Middle frontal gyrus (tissue), 1 donor: ENCODE measurements at regions not wholly inside any gene's neighbourhood (a gene's known extent, or its start where the extent isn't known, plus 50 kb on each side); places are given as distances from the start of the nearest gene placed in this dataset.
"Not testable (repeated sequence)": the region's sequence is repeated elsewhere in the genome, so short reads cannot be mapped to it uniquely, and the experiment has no call there.

Source experiments
- DNase-seq: peaks from one replicate; pipeline ENCODE4 v3.0.0-alpha.2; 2015; ENCODE audit warnings: low spot score; ENCODE audit errors: extremely low spot score

DNA sequence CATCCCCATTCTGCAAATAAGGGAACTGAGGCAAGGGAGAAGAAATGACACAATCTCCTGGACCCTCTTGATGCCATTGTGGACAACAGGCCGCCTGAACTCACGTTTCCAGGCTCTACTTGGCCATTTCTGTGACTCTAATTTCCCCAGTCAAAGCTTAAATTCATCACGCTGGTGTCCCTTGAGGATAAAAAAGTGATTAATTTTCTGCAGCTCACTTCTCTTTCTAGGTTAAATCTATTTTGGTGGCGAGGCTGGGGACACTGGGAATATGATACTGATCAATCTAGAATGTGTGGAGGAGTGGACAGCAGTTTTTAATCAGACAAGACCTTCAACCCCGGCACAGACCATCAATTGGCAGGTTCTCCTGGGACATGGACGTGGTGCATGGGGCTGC, 168.2 kb upstream of the SULF2 start:
- DNase-seq = no peak

DNA sequence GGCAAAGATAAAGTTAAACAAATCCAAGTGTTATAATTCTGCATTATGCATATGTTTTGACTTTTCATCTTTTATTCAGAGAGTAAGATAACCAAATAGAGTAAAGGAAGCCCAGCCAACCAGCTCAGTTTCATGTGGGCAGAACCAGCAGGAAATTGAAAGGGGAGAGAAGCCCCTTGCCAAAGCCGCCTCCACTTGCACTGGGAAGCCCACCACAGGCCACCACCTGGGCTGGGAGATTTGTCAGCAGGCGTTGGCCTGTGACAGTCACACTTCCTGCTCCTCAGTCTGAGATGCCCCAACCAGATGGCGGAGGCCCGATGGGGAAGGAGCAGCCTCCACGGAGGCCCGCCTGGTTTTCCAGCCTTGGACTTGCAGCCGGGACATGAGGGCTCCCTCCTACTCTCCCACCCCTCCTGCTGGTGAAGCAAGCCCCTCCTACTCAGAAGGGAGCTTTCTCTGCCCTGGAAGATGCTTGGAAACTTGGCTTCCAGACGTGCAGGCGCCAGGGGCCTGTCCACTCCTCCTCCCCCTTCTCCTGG, 166.8 kb upstream of the SULF2 start:
- no peak for DNase-seq

DNA sequence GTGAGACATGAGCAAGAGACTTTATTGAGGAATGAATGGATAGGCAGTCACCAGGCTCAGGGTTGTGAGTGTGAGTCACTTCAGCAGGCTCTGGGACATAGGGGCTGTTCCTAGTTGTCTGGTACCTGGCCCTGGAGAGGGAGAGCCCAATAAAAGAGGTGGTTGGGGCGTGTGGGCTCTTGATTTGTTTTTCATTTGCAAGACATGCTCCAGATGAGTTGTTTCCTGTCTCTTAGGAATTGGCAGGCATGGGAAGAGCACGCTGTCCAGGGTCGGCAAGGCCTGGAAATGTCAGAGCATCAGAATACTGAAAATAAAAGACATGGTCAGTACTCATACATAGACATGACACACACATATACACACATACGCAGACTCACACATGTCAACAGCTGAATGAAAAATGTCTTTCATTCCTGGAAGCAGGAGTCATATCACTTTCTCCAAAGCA, 166.3 kb upstream of the SULF2 start:
- no peak for DNase-seq

DNA sequence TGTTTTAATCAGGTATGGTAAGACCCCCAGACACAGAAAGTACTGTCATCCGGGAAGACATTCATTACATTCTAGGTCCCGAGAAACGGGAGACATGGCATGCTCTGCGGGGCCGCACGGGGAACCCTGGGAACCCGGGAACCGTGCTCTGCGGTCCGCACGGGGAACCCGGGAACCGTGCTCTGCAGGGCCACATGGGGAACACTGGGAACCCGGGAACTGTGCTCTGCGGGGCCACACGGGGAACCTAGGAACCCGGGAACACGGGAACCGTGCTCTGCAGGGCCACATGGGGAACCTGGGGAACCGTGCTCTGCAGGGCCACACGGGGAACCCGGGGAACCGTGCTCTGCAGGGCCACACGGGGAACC, 165.6 kb upstream of the SULF2 start:
- DNase-seq = no peak

DNA sequence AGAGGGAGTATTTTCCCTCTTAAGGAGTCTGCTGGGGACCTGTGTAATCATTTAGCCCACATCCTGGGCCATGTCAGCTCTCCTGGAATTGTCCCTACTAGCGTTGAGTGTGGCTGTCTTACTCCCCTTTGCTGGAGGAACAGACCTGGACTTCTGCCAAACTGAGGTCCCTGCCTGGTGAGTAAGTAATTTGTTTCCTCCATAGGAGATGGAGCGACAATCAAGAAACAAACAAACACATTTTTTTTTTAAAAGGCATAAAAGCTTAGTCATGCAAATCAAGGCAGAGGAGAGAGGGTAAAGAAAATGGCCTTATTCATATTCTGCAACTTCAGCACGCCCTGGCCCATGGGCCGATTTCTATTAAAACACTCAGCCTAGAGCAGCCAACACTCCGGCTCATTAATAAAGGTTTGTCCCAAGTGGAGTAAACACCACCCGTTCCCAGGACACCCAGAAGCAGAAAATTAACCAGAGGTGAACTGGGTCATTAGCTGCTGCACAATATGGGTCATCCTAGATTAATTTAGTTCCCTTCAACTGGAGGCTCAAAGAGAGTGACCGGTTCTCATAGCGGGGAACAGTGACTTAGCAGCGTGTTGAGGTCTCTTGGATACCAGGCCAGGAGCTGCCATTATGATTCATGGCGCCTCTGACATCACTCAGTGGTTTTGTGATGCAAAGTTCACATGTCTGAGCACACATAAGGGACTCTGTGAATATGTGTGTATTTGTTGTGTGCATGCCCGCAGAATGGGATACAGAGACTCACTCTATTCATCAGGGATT, 165.0 kb upstream of the SULF2 start:
- no peak for DNase-seq

DNA sequence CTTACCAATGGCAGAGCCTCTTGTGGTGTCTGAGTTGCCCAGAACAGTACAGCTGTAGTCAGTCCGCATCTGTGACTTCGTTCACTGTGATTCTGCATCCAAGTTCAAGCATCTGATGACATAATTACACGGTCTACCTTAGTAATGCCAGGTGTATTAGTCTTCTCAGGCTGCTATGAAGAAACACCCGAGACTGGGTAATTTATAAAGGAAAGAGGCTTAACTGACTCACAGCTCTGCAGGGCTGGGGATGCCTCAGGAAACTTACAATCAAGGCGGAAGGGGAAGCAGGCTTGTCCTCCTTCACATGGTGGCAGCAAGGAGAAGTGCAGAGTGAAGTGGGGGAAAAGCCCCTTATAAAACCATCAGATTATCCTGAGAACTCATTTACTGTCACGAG, 163.9 kb upstream of the SULF2 start:
- DNase-seq = no peak

DNA sequence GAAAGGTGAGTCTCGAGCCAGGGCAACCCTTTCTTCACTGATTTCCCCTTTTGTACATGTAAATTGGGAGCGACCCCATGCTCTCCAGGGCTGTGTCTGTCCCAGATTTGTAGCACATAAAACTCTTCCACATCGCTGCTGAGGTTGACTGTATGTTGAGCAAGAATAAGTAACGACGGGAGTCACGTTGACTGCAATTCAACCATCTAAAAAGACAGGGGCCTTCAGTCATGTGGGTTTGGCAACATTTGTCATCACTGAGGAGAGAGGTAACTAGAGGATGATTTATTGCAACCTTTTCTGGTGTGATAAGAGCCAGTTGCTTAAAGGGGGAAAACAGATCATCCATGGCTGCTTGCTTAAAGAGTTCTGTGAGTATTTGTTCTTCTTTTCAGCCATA, 159.4 kb upstream of the SULF2 start:
- no peak for DNase-seq

DNA sequence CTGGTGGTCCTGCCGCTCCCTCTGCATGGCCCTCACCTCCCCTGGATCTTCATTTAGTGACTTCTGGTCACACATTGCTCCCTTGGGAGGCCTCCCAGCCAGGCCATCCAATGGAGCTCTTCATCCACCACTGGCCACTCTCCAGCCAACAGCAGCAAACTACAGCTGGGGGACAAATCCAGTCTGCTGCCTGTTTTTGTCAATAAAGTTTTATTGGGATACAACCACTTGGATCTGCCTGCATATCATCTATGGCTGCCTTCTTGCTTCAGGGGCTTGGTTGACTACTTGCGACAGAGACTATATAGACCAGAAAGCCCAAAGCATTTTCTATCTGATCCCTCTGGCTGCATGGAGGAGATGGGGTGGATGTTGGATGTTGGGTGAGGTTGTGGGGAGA, 156.6 kb upstream of the SULF2 start:
- DNase-seq = no peak

DNA sequence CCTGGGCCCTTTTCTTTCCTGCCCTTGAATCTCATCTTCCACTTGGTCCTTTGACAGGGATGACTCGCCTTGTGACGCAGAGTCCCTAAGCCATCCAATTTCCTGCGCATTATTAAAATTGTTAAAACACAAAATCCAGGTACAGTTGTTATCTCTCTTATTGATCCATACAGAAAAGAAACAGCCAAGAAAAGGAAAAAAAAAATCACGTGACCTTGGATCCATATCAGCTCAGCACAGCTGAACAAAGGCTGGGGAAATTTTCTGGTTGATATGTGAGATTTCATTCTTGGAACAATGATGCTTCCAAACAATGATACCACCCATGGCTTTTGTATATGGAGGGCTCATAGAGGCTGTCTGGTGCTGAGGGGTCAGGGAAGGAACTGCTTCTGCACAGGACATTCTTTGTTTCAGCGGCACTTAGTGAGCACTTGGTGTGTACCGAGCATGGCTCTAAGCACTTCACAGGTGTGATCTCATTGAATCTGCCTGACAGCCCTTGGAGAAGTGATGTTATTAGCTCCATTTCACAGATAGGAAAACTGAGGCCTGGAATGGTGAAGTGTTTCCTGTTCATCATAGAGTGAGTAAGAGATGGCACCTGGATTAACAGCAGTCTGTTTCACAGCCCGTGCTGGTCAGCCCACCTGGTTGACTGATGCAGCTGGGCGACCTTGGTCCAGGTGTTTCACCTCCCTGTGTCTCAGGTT, 155.0 kb upstream of the SULF2 start:
- no peak for DNase-seq

DNA sequence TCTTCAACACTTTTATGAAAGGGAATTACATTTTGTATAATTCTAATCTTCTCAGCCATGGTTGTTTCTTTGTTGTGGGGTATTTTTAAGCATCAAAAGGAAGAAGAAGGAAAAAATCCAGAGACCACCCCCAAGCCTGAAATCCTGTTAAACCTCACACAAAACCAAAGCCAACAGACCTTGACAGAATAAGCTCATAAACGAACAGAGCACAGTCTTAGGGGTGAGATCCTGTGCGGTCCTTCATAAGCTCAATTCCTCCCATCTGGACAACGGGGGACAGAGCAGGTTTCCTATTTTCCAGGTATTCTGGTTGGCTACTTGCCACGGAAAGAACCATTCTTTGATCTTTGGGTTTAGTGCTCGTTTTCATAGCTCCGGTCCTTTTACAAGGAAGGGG, 151.3 kb upstream of the SULF2 start:
- no peak for DNase-seq

DNA sequence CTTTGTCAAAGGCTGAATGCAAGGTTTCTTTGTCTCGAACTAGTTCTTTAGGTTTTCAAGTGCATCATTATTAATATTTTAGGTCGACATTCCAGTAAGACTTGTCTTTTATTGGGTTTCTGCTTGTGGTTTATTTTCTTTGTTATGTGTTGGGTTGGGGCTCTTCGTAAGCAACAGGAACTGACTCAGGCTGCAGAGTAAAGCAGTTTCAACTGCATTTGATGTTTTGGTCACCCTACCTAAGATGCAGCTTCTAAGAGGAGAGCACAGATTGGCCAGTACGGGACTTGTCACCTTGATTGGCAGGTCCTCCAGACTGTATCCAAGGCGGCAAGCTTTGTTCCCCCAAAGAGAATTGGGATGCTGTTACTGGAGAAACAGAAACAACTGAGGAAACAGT, 149.5 kb upstream of the SULF2 start:
- DNase-seq = no peak

DNA sequence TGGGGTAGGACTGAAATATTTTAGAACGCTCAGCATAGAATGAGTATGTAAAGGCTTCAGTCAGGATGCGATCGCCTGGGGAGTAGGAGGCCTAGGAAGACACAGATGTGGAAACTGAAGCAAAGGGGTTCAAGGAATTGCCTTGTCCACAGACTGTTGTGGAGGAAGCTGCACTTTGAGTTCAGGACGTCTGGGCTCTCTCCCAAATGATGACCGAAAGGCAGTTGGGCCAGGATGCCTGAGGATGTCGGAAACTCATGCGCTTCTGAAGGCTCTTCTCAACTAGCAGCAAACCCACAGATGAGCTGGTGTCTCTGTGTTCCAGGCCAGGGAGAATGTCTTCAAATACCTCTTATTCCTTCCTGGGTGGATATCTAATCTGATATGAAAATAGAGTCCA, 146.2 kb upstream of the SULF2 start:
- DNase-seq = no peak

DNA sequence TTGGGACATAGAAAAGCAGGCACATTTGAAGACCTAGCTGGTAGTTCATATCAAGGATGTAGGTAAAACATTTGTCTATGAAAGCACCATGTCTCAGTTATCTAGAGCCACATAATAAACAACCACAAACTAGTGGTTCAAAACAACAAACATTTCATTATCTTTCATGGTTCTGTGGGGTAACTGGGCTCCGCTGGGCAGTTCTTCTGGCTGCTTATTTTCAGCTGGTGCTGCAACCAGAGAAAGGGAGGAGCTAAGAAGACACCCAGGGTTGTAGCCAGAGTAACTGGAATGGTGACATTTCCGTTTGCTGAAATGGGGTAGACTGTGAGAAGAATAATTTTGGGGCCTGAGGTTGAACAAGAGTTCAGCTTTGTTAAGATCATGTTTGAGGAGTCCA, 145.7 kb upstream of the SULF2 start:
- no peak for DNase-seq

DNA sequence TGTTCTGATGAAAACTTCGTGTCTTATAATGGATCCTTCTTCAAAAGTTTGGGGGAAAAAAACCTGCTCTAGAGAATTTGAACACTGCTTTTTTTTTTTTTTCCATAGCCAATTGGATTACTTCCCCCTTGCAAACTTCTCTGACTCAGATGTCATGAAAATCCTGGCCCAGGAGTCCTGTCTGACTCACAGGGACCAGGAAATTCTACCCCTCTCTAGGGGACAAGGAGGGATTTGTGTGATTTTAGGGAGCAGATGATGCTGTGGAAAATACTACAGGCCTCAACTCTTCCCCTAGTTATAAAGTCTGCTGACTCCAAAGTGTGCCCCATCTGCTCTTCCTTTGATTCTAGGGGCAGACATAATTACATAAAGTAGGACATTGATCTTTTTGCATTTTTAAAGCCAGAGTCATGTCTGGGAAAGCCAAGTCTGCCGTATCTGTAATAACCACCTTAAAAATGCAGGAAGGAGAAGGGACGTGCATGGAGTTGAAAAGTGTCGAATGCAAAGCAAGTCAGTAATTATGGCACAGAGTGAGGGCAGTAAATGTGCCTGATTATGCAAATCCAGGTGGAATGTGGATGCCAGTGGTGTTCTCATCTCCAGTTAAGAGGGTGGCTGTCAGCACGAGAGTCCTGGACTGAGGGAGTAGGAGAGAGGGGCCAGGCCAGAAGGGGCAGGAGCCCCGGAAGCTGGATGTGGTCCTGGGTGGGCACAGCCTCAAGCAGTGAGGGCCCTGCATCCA, 144.3 kb upstream of the SULF2 start:
- no peak for DNase-seq

DNA sequence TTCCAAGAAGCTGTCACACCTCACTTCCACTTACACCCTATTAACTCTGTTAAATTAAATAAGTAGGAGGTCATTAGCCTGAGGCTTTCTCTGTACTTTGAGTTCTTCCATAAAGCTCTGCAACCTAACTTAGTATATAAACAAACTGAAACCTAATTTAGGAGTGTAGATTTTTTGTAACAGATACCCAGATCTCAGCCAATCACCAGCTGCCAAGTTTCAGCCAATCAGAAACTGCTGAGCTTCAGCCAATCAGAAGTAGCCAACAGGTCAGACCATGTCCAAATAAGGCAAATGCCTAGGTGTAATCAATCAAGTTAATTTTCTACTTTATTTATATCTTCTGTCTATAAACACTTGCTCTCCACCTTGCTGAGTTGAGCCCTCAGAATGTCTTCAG, 142.7 kb upstream of the SULF2 start:
- no peak for DNase-seq

DNA sequence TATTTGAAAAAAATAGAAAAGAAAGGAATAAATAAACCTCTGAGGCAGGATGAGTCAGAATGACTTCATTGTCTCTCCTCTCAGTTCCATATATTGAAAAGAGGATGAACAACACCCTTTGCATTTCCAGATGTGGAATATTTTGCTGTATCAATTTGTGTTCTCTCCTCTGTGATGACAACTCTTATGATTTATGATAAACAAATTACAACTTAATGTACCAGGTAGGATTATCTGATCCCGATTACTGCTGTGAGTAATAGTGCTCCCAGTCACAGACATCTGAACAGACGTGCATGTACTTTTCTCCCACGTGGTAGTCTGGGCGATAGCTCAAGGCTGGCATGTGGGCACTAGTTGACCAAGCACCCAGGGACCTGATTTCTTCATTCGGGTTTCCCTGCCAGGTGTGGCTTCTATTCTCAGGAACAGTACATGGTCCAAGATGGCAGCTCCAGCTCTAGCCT, 142.1 kb upstream of the SULF2 start:
- DNase-seq = no peak

DNA sequence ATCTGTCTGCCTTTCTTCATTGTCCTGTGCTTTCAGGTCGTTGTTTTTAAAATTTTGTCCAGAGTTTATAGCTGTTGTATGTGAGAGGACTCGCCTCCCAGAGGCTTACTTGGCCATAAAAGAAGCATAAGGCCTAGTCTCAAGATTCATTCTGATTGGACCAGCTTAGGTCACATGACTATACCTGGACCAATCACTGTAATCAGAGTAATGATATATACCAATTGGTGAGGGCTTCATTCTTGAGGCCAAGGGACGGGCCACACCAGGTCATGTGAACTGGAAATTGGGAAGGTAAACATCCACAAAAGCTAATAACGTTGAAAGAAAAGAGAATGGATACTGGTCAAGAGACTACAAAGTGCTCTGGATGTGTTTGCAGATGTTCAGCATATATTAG, 141.4 kb upstream of the SULF2 start:
- no peak for DNase-seq

DNA sequence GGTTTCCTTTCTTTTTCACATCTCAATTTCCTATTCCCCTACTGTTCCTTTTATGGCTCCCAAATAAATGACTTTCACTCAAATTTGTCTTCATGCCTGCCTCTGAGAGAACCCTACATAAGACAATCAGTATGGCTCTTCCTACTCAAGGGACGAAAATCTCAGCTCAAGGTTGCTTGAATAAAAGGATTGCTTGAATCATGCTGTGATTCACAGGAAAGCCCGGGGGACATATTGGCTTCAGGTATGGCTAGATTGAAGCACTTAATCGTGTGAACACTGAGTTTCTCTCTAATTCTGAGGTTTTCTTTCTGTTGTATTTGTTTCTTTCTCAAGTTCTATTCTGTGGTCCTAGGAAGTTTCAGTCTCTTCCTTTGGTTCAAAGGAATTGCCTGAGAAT, 140.3 kb upstream of the SULF2 start:
- DNase-seq = no peak

DNA sequence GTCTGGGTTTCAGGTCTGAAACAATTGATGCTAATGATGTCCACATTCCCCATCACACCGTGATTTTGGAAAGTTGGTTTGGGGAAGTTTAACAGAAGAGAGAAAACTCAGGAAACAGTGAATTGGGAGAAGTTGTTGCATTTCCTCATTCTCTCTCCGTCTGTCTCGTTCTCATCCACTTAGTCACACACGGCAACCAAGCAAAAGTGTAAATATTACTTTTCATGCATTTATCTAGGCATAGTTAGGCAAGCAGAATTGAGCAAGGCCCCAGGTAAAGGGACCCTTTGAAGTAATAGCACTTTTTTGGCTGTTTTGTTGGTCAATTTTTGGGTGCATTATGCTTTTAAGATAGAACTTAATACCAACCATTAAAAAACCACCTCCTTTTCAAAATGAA, 137.0 kb upstream of the SULF2 start:
- no peak for DNase-seq

DNA sequence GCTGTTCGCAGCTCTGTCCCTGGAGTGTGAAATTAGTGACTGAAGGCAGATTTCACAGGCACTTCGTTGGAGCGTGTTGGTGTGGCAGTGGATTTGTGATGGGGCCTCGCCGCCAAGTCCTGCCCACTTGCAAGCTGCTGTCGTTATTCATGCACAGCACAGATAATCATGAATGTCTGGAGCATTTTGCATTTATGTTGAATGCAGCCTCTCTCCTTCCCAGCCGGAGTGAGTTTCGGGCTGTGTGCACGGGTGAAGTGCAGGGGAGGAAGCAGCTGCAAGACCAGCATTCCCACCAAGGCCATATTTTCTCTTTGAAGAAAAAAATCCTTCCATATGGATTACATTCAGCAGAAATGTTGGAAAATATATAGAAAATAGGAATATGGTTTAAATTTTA, 136.5 kb upstream of the SULF2 start:
- not testable (repeated sequence) for DNase-seq

DNA sequence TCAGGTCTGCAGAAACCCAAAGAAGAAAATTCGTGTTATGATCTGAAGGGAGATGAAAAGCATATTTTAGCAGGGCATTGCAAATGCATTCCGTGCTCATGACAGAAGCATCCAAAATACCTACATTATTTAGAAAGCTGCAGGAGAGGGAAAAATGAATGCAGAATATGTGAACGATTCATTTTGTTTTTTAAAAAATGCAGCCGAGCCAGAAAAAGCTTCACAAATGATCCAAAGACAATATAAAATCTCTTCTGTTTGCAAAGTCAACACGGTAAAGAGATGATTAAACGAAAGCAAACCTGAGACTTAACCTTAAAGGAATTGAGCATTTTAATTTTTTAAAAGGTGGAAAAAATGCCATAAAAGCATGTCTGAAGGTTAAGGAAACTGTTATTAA, 136.1 kb upstream of the SULF2 start:
- DNase-seq = no peak

DNA sequence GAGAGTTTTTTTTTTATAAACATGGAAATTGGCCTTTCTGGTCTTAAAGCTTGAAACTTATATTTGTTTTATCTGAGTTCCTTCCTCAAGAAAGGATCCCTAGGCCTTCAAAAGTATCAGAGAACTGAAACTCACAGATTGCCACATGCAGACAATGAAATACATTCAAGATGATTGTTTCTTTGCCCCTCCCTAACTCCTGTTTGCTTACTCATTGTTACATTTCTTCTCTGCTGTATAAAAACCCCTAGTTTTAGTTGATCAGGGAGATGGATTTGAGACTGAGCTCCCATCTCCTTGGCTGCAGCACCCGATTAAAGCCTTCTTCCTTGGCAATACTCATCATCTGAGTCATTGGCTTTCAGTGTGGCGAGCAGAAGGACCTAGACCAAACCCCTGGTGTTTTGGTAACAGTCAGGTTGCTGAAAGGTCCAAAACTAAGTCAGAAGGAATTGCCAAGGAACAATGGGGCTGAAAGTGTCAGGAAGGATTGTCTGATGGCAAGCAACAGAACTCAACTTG, 132.3 kb upstream of the SULF2 start:
- DNase-seq = no peak
